ENCODE measurements at regions not wholly inside any gene's neighbourhood (a gene's known extent, or its start where the extent isn't known, plus 50 kb on each side); places are given as distances from the start of the nearest gene placed in this dataset.

DNA sequence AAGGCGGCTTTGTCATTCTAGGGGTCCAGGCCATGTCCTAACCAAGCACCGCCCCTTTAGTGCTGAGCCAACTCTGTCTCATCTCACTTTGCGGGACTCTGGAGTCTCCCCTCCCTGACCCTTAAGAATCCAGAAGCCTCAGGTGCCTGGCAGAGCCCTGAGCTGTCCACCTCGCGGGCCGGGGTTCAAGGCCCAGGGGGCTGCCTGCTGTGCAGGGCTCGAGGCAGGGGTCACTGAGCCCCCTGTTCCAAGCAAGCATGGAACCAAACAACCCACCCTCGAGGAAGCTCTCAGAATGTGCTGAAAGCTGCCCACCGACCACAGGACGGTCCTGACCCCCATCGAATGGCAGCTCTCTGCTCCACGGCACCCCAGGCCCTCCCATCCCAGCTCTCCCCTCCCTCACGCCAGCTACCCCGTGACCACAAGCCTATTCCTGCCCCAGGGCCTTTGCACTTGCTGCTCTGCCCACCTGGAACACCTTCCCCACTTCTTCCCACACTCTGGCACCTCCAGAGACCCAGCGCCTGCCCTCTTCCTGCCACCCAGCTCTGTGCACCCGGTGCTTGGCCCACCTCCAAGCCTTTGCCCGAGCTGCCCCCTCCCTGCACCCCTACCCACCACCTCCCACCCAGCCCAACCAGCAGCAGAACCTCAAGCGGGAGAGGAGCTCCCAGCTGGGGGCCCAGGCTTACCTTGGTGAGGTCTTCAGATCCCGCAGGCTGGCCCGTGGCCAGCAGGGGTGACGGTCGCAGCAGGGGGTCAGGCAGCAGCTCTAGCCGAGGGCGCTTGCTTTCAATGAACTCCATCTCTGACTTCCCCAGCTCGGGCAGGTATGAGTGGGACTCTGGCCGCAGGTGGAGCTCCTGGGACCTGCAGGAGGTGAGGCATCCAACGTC lies 84.3 kb downstream of the NCOR2 start:
- TF ChIP-seq EZH2phosphoT487 (conservative IDR thresholded peaks at IDR 0.05; ENCODE audit: low read length), result no peak
- TF ChIP-seq, protein P1, sequence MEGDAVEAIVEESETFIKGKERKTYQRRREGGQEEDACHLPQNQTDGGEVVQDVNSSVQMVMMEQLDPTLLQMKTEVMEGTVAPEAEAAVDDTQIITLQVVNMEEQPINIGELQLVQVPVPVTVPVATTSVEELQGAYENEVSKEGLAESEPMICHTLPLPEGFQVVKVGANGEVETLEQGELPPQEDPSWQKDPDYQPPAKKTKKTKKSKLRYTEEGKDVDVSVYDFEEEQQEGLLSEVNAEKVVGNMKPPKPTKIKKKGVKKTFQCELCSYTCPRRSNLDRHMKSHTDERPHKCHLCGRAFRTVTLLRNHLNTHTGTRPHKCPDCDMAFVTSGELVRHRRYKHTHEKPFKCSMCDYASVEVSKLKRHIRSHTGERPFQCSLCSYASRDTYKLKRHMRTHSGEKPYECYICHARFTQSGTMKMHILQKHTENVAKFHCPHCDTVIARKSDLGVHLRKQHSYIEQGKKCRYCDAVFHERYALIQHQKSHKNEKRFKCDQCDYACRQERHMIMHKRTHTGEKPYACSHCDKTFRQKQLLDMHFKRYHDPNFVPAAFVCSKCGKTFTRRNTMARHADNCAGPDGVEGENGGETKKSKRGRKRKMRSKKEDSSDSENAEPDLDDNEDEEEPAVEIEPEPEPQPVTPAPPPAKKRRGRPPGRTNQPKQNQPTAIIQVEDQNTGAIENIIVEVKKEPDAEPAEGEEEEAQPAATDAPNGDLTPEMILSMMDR (IDR thresholded peaks at IDR 0.05; ENCODE audit: insufficient read depth, low read length, poor library complexity, severe bottlenecking), result no peak

All from SU-DHL-6 (cell line).